Trophoblast cell (in vitro differentiated cells and primary cell): ENCODE measurements at regions not wholly inside any gene's neighbourhood (a gene's known extent, or its start where the extent isn't known, plus 50 kb on each side); places are given as distances from the start of the nearest gene placed in this dataset.

Source experiments
- DNase-seq, 2 donors: peaks; one replicate each; pipeline ENCODE4 v3.0.0-alpha.2; 2016
- H2AFZ ChIP-seq: 2 replicates; pipeline ENCODE4 v1.6.1; 2013; ENCODE audit warnings: low read length, moderate library complexity, mild to moderate bottlenecking; ENCODE audit not compliant: insufficient read depth, poor library complexity
- H2AK5ac ChIP-seq: 2 replicates; pipeline ENCODE4 v1.6.1; 2013; ENCODE audit warnings: mild to moderate bottlenecking, low read length
- H2BK120ac ChIP-seq: 2 replicates; pipeline ENCODE4 v1.6.1; 2013; ENCODE audit warnings: low read length, mild to moderate bottlenecking, moderate library complexity; ENCODE audit not compliant: insufficient read depth, poor library complexity
- H2BK12ac ChIP-seq: 2 replicates; pipeline ENCODE4 v1.6.1; 2013; ENCODE audit warnings: mild to moderate bottlenecking, low read length, moderate library complexity
- H2BK5ac ChIP-seq: 2 replicates; pipeline ENCODE4 v1.6.1; 2013; ENCODE audit warnings: low read length, low read depth, moderate library complexity, mild to moderate bottlenecking; ENCODE audit not compliant: poor library complexity
- H3K14ac ChIP-seq: 2 replicates; pipeline ENCODE4 v1.6.1; 2013; ENCODE audit warnings: mild to moderate bottlenecking, low read length
- H3K18ac ChIP-seq: 2 replicates; pipeline ENCODE4 v1.6.1; 2013; ENCODE audit warnings: mild to moderate bottlenecking, low read length
- H3K23ac ChIP-seq: 2 replicates; pipeline ENCODE4 v1.6.1; 2013; ENCODE audit warnings: low read length
- H3K27ac ChIP-seq: 2 replicates; pipeline ENCODE4 v1.5.1; 2013; ENCODE audit warnings: low read depth, mild to moderate bottlenecking, inconsistent platforms, low read length, moderate library complexity
- H3K27me3 ChIP-seq: 2 replicates; pipeline ENCODE4 v1.6.1; 2013; ENCODE audit warnings: inconsistent platforms, mild to moderate bottlenecking, low read length, moderate library complexity; ENCODE audit not compliant: insufficient read depth
- H3K36me3 ChIP-seq, 2 experiments: 1 replicate in 1 of 2; 2 replicates in 1 of 2; pipeline ENCODE4 v1.6.1; 2013; ENCODE audit warnings: low read length in 2 of 2, mild to moderate bottlenecking in 2 of 2, moderate library complexity in 1 of 2; ENCODE audit not compliant: insufficient read depth in 2 of 2, control insufficient read depth in 1 of 2
- H3K4ac ChIP-seq: 2 replicates; pipeline ENCODE4 v1.6.1; 2013; ENCODE audit warnings: low read depth, mild to moderate bottlenecking, low read length, moderate library complexity
- H3K4me1 ChIP-seq, 2 experiments: 1 replicate in 1 of 2; 2 replicates in 1 of 2; pipeline ENCODE4 v1.6.1; 2013; ENCODE audit warnings: low read length in 2 of 2, mild to moderate bottlenecking in 2 of 2, moderate library complexity in 1 of 2; ENCODE audit not compliant: insufficient read depth in 2 of 2, control insufficient read depth in 1 of 2
- H3K4me2 ChIP-seq: 2 replicates; pipeline ENCODE4 v1.6.1; 2013; ENCODE audit warnings: inconsistent platforms, mild to moderate bottlenecking, low read length, moderate library complexity
- H3K4me3 ChIP-seq: 2 replicates; pipeline ENCODE4 v1.5.1; 2013; ENCODE audit warnings: mild to moderate bottlenecking, low read depth, low read length, inconsistent platforms
- H3K79me1 ChIP-seq: one replicate; pipeline ENCODE4 v1.6.1; 2013; ENCODE audit warnings: low read length
- H3K79me2 ChIP-seq: 2 replicates; pipeline ENCODE4 v1.6.1; 2013; ENCODE audit warnings: low read length, mild to moderate bottlenecking; ENCODE audit not compliant: control insufficient read depth, insufficient read depth, poor library complexity
- H3K9ac ChIP-seq: 2 replicates; pipeline ENCODE4 v1.6.1; 2013; ENCODE audit warnings: mild to moderate bottlenecking, low read length
- H3K9me3 ChIP-seq: 2 replicates; pipeline ENCODE4 v1.6.1; 2013; ENCODE audit warnings: low read depth, mild to moderate bottlenecking, control low read depth, inconsistent platforms, low read length; ENCODE audit not compliant: insufficient read depth
- H4K12ac ChIP-seq: 2 replicates; pipeline ENCODE4 v1.6.1; 2013; ENCODE audit warnings: low read depth, mild to moderate bottlenecking, low read length, moderate library complexity
- H4K8ac ChIP-seq: 2 replicates; pipeline ENCODE4 v1.6.1; 2013; ENCODE audit warnings: low read depth, mild to moderate bottlenecking, low read length, moderate library complexity
- H4K91ac ChIP-seq: one replicate; pipeline ENCODE4 v1.6.1; 2013; ENCODE audit warnings: low read depth, mild to moderate bottlenecking, low read length, moderate library complexity
- WGBS: extraction: QIAGEN DNeasy Blood & Tissue Kit; methylation state at CpG from one replicate; pipeline ENCODE4 v1.1.7; 2013; ENCODE audit warnings: missing lambda C conversion rate; ENCODE audit not compliant: insufficient read length, insufficient coverage; ENCODE audit errors: extremely low coverage; 5-methylcytosine and 5-hydroxymethylcytosine counted together

GRCh38 chr16:51085271-51085670 is 65.8 kb downstream of the SALL1 start:
- no peak overlapping the region for H3K27ac ChIP-seq
- no peak overlapping the region for H3K14ac ChIP-seq
- H2BK120ac ChIP-seq = no peak overlapping the region
- no peaks in the 10 kb centered on the region for H3K27me3 ChIP-seq
- no peaks in the 10 kb centered on the region for H3K36me3 ChIP-seq
- H4K8ac ChIP-seq = no peak overlapping the region
- no peak overlapping the region for H3K23ac ChIP-seq
- H4K12ac ChIP-seq = no peak overlapping the region
- H3K4me3 ChIP-seq = no peak overlapping the region
- no peak overlapping the region for H2BK5ac ChIP-seq
- no peak overlapping the region for H3K18ac ChIP-seq
- H2BK12ac ChIP-seq = no peak overlapping the region
- no peak overlapping the region for H3K9ac ChIP-seq
- no peaks in the 10 kb centered on the region for H3K79me1 ChIP-seq
- H3K4ac ChIP-seq = no peak overlapping the region
- no peak overlapping the region for H4K91ac ChIP-seq
- no CpG with 5 or more reads among the region's 4 CpGs for WGBS
- no peaks in the 10 kb centered on the region for H3K4me1 ChIP-seq
- no peak overlapping the region for H2AFZ ChIP-seq
- no peaks in the 10 kb centered on the region for H3K79me2 ChIP-seq
- no peak overlapping the region for H2AK5ac ChIP-seq
- H3K9me3 ChIP-seq = no peaks in the 10 kb centered on the region
- no peak overlapping the region for H3K4me2 ChIP-seq
- no peak for DNase-seq

DNA sequence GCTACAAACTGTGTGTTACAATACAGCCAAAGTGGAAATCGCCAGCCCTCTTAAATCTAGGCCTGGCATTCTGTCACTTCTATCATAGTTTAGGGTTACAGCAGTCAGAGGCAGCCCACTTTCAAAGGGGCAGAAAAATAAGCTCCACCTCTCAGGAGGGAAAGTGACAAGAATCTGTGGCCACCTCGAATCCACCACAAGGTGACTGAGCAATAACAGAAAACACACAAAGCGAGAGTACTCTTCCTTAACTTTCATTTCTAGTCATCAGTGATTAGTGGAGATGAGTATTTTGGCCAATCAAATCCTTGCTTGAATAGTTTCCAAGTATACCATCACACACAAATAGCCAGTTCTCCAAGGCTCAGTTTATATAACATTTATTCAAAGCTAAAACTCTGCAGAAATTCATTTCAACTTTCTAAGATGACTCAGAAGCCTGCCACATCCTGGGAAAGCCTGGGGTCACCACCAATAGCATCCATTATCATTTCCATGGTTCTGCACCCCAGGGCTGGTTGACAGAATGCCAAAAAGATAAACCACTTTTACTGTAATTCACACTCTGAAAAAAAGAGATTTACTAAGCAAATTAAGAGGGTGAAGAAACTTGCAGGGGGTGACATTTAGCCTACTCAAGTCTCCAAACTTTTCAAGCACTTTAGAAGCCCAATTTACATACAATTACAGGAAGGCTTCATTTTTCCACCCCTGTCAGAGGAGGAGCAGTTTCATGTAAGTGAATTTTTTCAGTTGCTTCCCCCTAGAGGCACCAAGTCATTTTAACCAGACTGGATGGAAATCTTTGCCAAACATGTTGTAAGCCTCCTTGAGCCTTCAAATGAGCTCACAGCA is 66.8 kb downstream of the SALL1 start:
- Histone ChIP-seq H2AK5ac (no peak overlapping the region), H3K4me1 (no peaks in the 10 kb centered on the region), H3K14ac (no peak overlapping the region), H3K79me2 (no peaks in the 10 kb centered on the region), H3K9me3 (no peaks in the 10 kb centered on the region), H3K9ac (no peak overlapping the region), H3K79me1 (no peaks in the 10 kb centered on the region), H3K36me3 (no peaks in the 10 kb centered on the region), H2AFZ (no peak overlapping the region), H3K27ac (no peak overlapping the region), H3K27me3 (no peaks in the 10 kb centered on the region), H4K8ac (no peak overlapping the region), H3K4ac (no peak overlapping the region), H2BK12ac (no peak overlapping the region), H3K18ac (no peak overlapping the region), H4K91ac (no peak overlapping the region), H2BK120ac (no peak overlapping the region), H4K12ac (no peak overlapping the region), H3K4me3 (no peak overlapping the region), H3K23ac (no peak overlapping the region), H2BK5ac (no peak overlapping the region), H3K4me2 (no peak overlapping the region)
- no CpG with 5 or more reads among the region's 3 CpGs for WGBS
- DNase-seq = no peak

DNA sequence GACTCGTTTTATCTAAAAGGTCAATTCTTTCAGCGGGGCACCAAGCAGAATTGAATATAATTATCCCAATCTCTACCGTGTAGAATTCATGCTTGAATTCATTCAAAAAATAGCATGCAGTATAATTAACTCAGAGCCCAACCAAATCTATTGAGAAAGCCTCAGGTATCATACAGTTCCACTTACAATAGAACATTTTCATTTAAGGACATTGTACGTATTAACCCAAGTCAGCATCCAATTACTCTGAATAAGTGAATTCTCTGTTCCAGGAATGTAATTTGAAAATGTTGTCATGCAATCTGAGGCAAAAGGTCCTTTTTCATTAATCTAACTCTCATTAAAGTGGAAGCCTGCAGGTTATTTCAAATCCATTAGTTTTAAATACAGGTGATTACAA is 78.5 kb downstream of the SALL1 start:
- no peak overlapping the region for H2AFZ ChIP-seq
- no peak overlapping the region for H3K4me2 ChIP-seq
- no peak overlapping the region for H3K4ac ChIP-seq
- H4K91ac ChIP-seq = no peak overlapping the region
- no peak overlapping the region for H3K23ac ChIP-seq
- H3K9ac ChIP-seq = no peak overlapping the region
- no peaks in the 10 kb centered on the region for H3K36me3 ChIP-seq
- H3K79me2 ChIP-seq = no peaks in the 10 kb centered on the region
- H3K18ac ChIP-seq = no peak overlapping the region
- H3K9me3 ChIP-seq = no peaks in the 10 kb centered on the region
- H2BK12ac ChIP-seq = no peak overlapping the region
- H3K79me1 ChIP-seq = no peaks in the 10 kb centered on the region
- no peaks in the 10 kb centered on the region for H3K4me1 ChIP-seq
- DNase-seq = no peak
- H3K27ac ChIP-seq = no peak overlapping the region
- no peak overlapping the region for H2AK5ac ChIP-seq
- H2BK120ac ChIP-seq = no peak overlapping the region
- H4K8ac ChIP-seq = no peak overlapping the region
- no peak overlapping the region for H4K12ac ChIP-seq
- H2BK5ac ChIP-seq = no peak overlapping the region
- H3K4me3 ChIP-seq = no peak overlapping the region
- no peak overlapping the region for H3K14ac ChIP-seq
- no CpG with 5 or more reads among the region's 4 CpGs for WGBS
- H3K27me3 ChIP-seq = no peaks in the 10 kb centered on the region

DNA sequence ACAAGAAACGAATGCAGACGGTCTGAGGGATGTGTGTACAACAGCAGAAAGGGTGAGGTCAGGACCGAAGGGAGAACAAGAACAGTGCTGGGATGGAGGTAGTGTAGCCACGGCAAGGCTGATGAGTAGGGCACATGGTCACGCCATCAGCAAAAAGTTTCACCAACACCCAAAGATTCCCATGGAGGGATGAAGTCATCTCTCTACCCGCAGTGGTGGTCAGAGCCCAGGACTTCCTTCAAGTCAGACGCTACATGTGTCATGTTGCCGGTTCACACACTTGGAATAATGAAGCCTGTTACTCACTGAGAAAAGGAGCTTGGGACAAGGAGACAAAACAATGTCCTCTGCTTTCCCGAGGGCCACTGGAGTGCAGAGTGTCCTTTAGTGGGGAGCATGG is 79.7 kb downstream of the SALL1 start:
- Histone ChIP-seq H3K9ac (no peak overlapping the region), H4K91ac (no peak overlapping the region), H3K4me1 (no peaks in the 10 kb centered on the region), H3K79me2 (no peaks in the 10 kb centered on the region), H4K8ac (no peak overlapping the region), H2BK12ac (no peak overlapping the region), H2BK5ac (no peak overlapping the region), H3K18ac (no peak overlapping the region), H3K14ac (no peak overlapping the region), H3K23ac (no peak overlapping the region), H3K79me1 (no peaks in the 10 kb centered on the region), H3K27ac (no peak overlapping the region), H4K12ac (no peak overlapping the region), H3K4me2 (no peak overlapping the region), H3K36me3 (no peaks in the 10 kb centered on the region), H3K27me3 (no peaks in the 10 kb centered on the region), H3K9me3 (no peaks in the 10 kb centered on the region), H2AK5ac (no peak overlapping the region), H2AFZ (no peak overlapping the region), H3K4me3 (no peak overlapping the region), H3K4ac (no peak overlapping the region), H2BK120ac (no peak overlapping the region)
- DNase-seq = peak in 1 of 2 donors; percentile 20
- WGBS = no CpG with 5 or more reads among the region's 9 CpGs
